GM12874 (cell line): ENCODE measurements at regions not wholly inside any gene's neighbourhood (a gene's known extent, or its start where the extent isn't known, plus 50 kb on each side); places are given as distances from the start of the nearest gene placed in this dataset.

Experiments used
- CTCF ChIP-seq: IDR thresholded peaks from 2 replicates; pipeline ENCODE4 v1.5.1; 2011; ENCODE audit warnings: low read depth, mild to moderate bottlenecking, control low read depth, low read length, moderate library complexity; ENCODE audit not compliant: insufficient read depth

GRCh38 chr11:43129329-43129728 lies 182.5 kb upstream of the API5 start:
- no peak for TF ChIP-seq CTCF

GRCh38 chr11:43130616-43131015 lies 181.2 kb upstream of the API5 start:
- TF ChIP-seq CTCF = no peak

GRCh38 chr11:43135966-43136534 lies 175.7 kb upstream of the API5 start:
- TF ChIP-seq CTCF = no peak

GRCh38 chr11:43138621-43139140 lies 173.1 kb upstream of the API5 start:
- no peak for TF ChIP-seq CTCF

- TF ChIP-seq CTCF = no peak
These were observed 166.1 kb upstream of the API5 start for GRCh38 chr11:43145653-43146052.

GRCh38 chr11:43150697-43151096 lies 161.1 kb upstream of the API5 start:
- TF ChIP-seq CTCF = no peak

GRCh38 chr11:43164831-43165230 lies 147.0 kb upstream of the API5 start:
- TF ChIP-seq CTCF = no peak

GRCh38 chr11:43165393-43165792 lies 146.4 kb upstream of the API5 start:
- TF ChIP-seq CTCF = peak; percentile 14; the same call in 1 of the 2 replicates
